Peyer's patch (tissue), 4 donors: ENCODE measurements at regions not wholly inside any gene's neighbourhood (a gene's known extent, or its start where the extent isn't known, plus 50 kb on each side); places are given as distances from the start of the nearest gene placed in this dataset.

Experiments
- CTCF ChIP-seq, 6 experiments: fragments of 450-650 bp in 4 of 6; fragments of 200-600 bp in 2 of 6; sonication (generic) in 1 of 6; IDR thresholded peaks; one replicate each; pipeline ENCODE4 v1.5.1; 2017 to 2019; ENCODE audit warnings: antibody characterized with exemption in 6 of 6, mild to moderate bottlenecking in 3 of 6, moderate library complexity in 1 of 6
- POLR2A ChIP-seq, 2 donors: fragments of 450-650 bp; IDR thresholded peaks; one replicate each; pipeline ENCODE4 v1.5.1; 2017; ENCODE audit warnings: antibody characterized with exemption in 2 of 2, mild to moderate bottlenecking in 2 of 2, moderate library complexity in 2 of 2

- TF ChIP-seq CTCF (IDR thresholded peaks at IDR 0.05), result no peak
- no peak for TF ChIP-seq POLR2A (IDR thresholded peaks at IDR 0.05)
These were observed 185.9 kb upstream of the ATP1B1 start for GRCh38 chr1:168920456-168921094.
